ENCODE measurements at regions not wholly inside any gene's neighbourhood (a gene's known extent, or its start where the extent isn't known, plus 50 kb on each side); places are given as distances from the start of the nearest gene placed in this dataset.

GRCh38 chr10:37710831-37711616, 146.4 kb downstream of the ZNF248 start:
- ChIA-PET CTCF (no interaction called here), POLR2A (no interaction called here), SMC1A (ENCODE audit: uncharacterized antibody, unreplicated experiment) (no interaction called here), RAD21 (ENCODE audit: unreplicated experiment) (no interaction called here)
- no TSS peak for BruUV-seq (replicated peaks)
- Histone ChIP-seq H3K79me2 (ENCODE audit: control insufficient read depth, insufficient read depth, low read length) (no peaks in the 10 kb centered on the region), H3K4me1 (ENCODE audit: control insufficient read depth, insufficient read depth, low read length) (no peaks in the 10 kb centered on the region), H3K9me3 (replicated peaks; ENCODE audit: control insufficient read depth, insufficient read depth, low read length) (no peaks in the 10 kb centered on the region; the same call in 2 of the 3 replicates), H3K9ac (ENCODE audit: control insufficient read depth, insufficient read depth, low read length) (no peak overlapping the region), H3K4me2 (ENCODE audit: control insufficient read depth, insufficient read depth) (no peak overlapping the region), H3K4me3 (no peak overlapping the region), H4K20me1 (ENCODE audit: control insufficient read depth, insufficient read depth) (no peaks in the 10 kb centered on the region), H3K27ac (ENCODE audit: control insufficient read depth, insufficient read depth) (no peak overlapping the region), H3K27me3 (replicated peaks in 1 of 2; ENCODE audit: control insufficient read depth in 2 of 2, insufficient read depth in 2 of 2, low read length in 1 of 2) (no peaks in the 10 kb centered on the region), H3K36me3 (ENCODE audit: control insufficient read depth in 2 of 2, insufficient read depth in 2 of 2, low read length in 1 of 2) (no peaks in the 10 kb centered on the region), H2AFZ (ENCODE audit: control insufficient read depth, low read depth, low read length) (no peak overlapping the region)
- WGBS (ENCODE audit: insufficient coverage, insufficient replicate concordance, low lambda C conversion rate, missing lambda C conversion rate): 25% methylated on average over 7 of the region's 7 CpGs
- no peak for DNase-seq (ENCODE audit: low read depth, low spot score)
- intact Hi-C loops (cut with micrococcal nuclease; ENCODE audit: unreplicated experiment): no loop called here
- in situ Hi-C loops (cut with MboI): no loop called here
- no peak for FAIRE-seq
- ATAC-seq: no peak
- TF ChIP-seq MXI1 (IDR thresholded peaks at IDR 0.05; ENCODE audit: low read depth, low read length): no peak
- TF ChIP-seq ZBTB4 (CRISPR knock-in tag; IDR thresholded peaks at IDR 0.05): no peak
- no peak for TF ChIP-seq BRCA1 (IDR thresholded peaks at IDR 0.05; ENCODE audit: low read depth, low read length)
- TF ChIP-seq HDGF (IDR thresholded peaks at IDR 0.05): no peak
- no peak for TF ChIP-seq ZNF217 (IDR thresholded peaks at IDR 0.05)
- TF ChIP-seq SIX5 (IDR thresholded peaks at IDR 0.05; ENCODE audit: low read depth, low read length, severe bottlenecking): no peak
- no peak for TF ChIP-seq FOS (IDR thresholded peaks at IDR 0.05; ENCODE audit: borderline replicate concordance, extremely low read depth, insufficient read length)
- no peak for TF ChIP-seq HSF1 (IDR thresholded peaks at IDR 0.05; ENCODE audit: low read depth, low read length)
- no peak for TF ChIP-seq NKRF (conservative IDR thresholded peaks at IDR 0.05)
- TF ChIP-seq POLR2A (IDR thresholded peaks at IDR 0.05; ENCODE audit: low read depth, low read length): no peak
- TF ChIP-seq HCFC1 (IDR thresholded peaks at IDR 0.05; ENCODE audit: low read length): no peak
- no peak for TF ChIP-seq CEBPB (IDR thresholded peaks at IDR 0.05; ENCODE audit: borderline replicate concordance in 1 of 2, low read depth in 2 of 2, low read length in 2 of 2)
- TF ChIP-seq FOXK2 (IDR thresholded peaks at IDR 0.05): no peak
- TF ChIP-seq RB1 (IDR thresholded peaks at IDR 0.05; ENCODE audit: borderline replicate concordance): no peak
- TF ChIP-seq BACH1 (IDR thresholded peaks at IDR 0.05; ENCODE audit: borderline replicate concordance): no peak
- no peak for TF ChIP-seq NR2C1 (IDR thresholded peaks at IDR 0.05)
- no peak for TF ChIP-seq MLLT1 (IDR thresholded peaks at IDR 0.05)
- no peak for TF ChIP-seq SIN3A (IDR thresholded peaks at IDR 0.05; ENCODE audit: low read depth, low read length)

All from GM12878 (cell line).